NB4 (cell line): ENCODE measurements at regions not wholly inside any gene's neighbourhood (a gene's known extent, or its start where the extent isn't known, plus 50 kb on each side); places are given as distances from the start of the nearest gene placed in this dataset.

Source experiments
- CTCF ChIP-seq: IDR thresholded peaks from one replicate; pipeline ENCODE4 v1.5.1; 2012; ENCODE audit warnings: low read depth, low read length
- MAX ChIP-seq: IDR thresholded peaks from 2 replicates; pipeline ENCODE4 v1.6.1; 2011; ENCODE audit warnings: low read depth, low read length
- POLR2A ChIP-seq: IDR thresholded peaks from 2 replicates; pipeline ENCODE4 v1.6.1; 2011; ENCODE audit warnings: mild to moderate bottlenecking; ENCODE audit not compliant: insufficient read length; ENCODE audit errors: extremely low read depth

DNA sequence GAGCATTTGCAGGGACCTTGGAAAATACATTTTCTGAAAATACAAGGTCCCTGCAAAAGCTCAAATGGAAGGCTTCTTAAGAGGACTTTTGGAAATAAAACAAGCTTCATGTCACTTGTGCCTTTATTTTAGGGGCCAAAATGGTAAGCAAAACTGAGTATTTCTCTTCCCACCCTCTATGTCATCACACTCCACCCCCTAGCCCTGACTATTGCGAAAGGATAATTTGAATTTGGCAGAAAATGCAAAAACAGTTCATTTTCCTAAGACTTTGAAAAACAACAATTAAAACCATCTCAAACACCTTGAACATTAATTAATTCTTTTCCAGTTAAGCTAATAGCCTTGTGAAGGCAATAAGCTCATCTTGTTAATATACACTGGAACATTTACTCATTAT is 201.7 kb downstream of the TM2D1 start:
- TF ChIP-seq POLR2A (no peak), MAX (no peak), CTCF (no peak)
